GM06990 (cell line): ENCODE measurements at regions not wholly inside any gene's neighbourhood (a gene's known extent, or its start where the extent isn't known, plus 50 kb on each side); places are given as distances from the start of the nearest gene placed in this dataset.

Experiments used
- DNase-seq: peaks from one replicate; pipeline ENCODE4 v3.0.0-alpha.2; 2011; ENCODE audit not compliant: insufficient read length; ENCODE audit errors: extremely low read depth
- H3K27me3 ChIP-seq: replicated peaks from 2 replicates; pipeline ENCODE4 v1.6.0; 2011; ENCODE audit warnings: low read length; ENCODE audit not compliant: control insufficient read depth, insufficient read depth
- H3K36me3 ChIP-seq: 2 replicates; pipeline ENCODE4 v1.5.1; 2011; ENCODE audit warnings: low read length; ENCODE audit not compliant: control insufficient read depth, insufficient read depth
- H3K4me3 ChIP-seq: replicated peaks from 2 replicates; pipeline ENCODE4 v1.5.1; 2011; ENCODE audit warnings: low read depth, mild to moderate bottlenecking, control low read depth, low read length
- CTCF ChIP-seq: IDR thresholded peaks from 2 replicates; pipeline ENCODE4 v1.5.1; 2011; ENCODE audit warnings: low read length, control low read depth, mild to moderate bottlenecking, inconsistent platforms; ENCODE audit not compliant: insufficient read depth, poor library complexity, severe bottlenecking

- DNase-seq: no peak
- TF ChIP-seq CTCF: no peak
- no peaks in the 10 kb centered on the region for H3K36me3 ChIP-seq
- H3K4me3 ChIP-seq: no peak overlapping the region
- no peaks in the 10 kb centered on the region for H3K27me3 ChIP-seq
These were observed 62.9 kb upstream of the HDGFL1 start for GRCh38 chr6:22506496-22506895.

GRCh38 chr6:22512686-22513427 lies 56.5 kb upstream of the HDGFL1 start:
- no peaks in the 10 kb centered on the region for H3K36me3 ChIP-seq
- no peaks in the 10 kb centered on the region for H3K27me3 ChIP-seq
- no peak overlapping the region for H3K4me3 ChIP-seq
- DNase-seq: no peak
- TF ChIP-seq CTCF: no peak

GRCh38 chr6:22513667-22514066 lies 55.7 kb upstream of the HDGFL1 start:
- H3K36me3 ChIP-seq: no peaks in the 10 kb centered on the region
- DNase-seq: no peak
- H3K27me3 ChIP-seq: no peaks in the 10 kb centered on the region
- TF ChIP-seq CTCF: no peak
- H3K4me3 ChIP-seq: no peak overlapping the region

GRCh38 chr6:22519237-22519636 lies 50.1 kb upstream of the HDGFL1 start:
- DNase-seq: no peak
- no peaks in the 10 kb centered on the region for H3K27me3 ChIP-seq
- no peak overlapping the region for H3K4me3 ChIP-seq
- no peaks in the 10 kb centered on the region for H3K36me3 ChIP-seq
- TF ChIP-seq CTCF: no peak
